ENCODE measurements at regions not wholly inside any gene's neighbourhood (a gene's known extent, or its start where the extent isn't known, plus 50 kb on each side); places are given as distances from the start of the nearest gene placed in this dataset.

DNA sequence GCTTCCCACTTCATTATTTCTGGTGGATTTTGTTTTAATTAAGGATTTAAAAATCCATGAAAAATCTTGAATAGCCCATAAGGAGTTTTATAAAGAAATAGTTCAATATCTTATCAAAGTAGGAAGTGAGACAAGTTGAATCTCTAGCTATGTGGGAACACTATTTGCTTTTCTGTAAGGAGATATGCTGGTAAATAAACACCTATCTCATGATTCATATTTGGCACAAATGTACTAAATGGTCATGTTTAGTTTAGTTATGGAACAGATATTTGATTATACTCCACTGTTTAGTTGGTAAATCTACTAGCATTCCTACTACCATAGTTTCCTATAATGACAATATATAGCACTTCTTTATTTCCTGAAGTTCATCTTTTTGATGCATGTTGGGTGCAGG, 239.9 kb upstream of the CEP162 start:
- no peak for DNase-seq (ENCODE audit: low read depth in 4 of 4, low spot score in 2 of 4)

DNA sequence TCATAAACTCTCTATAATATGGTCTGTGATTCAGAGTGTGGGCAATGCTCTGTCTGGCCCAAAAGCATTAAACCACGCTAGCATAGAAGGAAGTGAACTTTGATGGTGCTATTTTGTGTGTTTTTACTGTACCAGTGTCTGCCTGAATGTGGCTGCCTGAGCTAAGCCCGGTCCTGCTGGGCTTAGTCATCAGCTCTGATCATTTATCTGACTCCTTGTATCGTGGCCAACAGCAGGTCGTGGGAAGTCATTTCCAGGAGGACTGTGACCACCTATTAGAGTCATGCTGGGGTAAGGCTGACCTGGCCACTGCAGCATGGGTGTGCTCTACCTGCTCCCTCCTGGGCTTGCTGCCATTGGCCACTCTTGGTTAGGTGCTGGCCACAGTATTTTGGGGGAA, 239.1 kb upstream of the CEP162 start:
- no peak for DNase-seq (ENCODE audit: low read depth in 4 of 4, low spot score in 2 of 4)

DNA sequence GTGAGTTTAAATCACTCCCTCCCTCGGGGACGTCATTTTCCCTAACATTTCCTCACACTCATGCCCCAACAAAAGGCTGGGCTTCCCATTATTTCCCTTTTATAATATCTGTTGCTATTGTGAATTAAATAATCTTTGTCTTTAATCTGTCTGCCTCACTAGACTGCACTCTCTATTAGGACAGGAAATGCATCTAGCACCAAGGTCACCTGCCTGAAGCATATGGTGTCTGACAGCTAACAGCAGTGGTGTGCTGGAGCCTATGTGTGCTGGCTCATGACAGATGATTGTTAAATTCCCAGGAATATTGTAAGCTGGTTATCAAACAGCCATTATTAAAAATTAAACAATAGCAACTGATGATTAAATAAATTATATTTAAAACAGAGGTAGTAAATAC, 237.0 kb upstream of the CEP162 start:
- DNase-seq (ENCODE audit: low read depth in 4 of 4, low spot score in 2 of 4): no peak

DNA sequence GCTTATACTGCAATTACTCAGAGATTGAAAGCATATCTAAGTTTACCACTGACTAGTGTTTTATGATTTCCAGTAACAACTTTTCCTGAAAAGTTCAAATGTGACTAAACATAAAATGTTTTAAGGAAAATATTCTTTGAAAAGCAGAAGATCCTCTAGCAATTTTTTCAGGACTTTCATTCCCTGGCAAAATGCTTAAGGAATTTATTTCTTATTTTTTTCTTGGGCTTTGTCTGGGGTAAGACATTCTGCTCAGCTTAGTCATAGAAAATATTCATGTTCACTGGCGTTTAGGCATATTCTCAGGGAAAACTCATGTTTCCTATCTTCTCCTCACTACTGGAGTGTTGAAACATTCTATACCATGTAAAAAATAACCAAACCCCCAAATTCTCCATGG, 235.3 kb upstream of the CEP162 start:
- no peak for DNase-seq (ENCODE audit: low read depth in 4 of 4, low spot score in 2 of 4)

DNA sequence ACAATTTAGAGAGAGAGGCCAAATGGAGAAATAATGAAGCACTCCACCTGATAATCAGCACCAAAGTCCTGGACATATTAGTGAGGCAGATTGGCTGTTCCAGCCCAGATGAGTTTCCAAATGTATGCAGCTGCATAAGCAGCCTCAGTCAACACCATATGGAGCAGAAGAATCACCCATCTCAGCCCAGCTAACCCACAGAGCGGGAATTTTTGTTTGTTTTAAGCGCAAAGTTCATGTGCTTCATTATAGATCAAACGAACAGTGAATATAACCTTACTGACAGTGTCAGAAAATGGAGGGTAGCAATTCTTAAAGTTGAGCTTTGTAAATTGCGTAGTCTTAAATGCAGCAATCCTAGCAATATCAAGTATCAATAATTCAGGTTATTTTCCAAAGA, 234.0 kb upstream of the CEP162 start:
- no peak for DNase-seq (ENCODE audit: low read depth in 4 of 4, low spot score in 2 of 4)

DNA sequence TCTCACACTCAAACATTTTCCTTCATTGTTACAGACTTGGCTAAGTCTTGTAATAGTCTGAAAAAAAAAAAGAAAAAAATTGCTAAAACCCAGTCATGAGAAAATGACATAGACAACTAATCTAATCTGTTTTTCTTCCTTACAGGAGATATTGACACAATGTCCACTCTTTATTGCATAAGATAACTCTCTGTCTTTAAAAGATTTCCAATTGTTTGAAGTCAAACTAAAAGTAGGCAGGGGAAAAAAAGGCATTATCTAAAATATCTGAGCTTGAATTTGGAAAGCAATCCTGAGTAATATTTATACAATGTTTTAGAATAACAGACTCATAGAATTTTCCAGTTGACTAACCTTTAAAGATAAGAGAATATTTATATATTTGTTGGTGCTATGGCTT, 233.0 kb upstream of the CEP162 start:
- DNase-seq (ENCODE audit: low read depth in 4 of 4, low spot score in 2 of 4): no peak

DNA sequence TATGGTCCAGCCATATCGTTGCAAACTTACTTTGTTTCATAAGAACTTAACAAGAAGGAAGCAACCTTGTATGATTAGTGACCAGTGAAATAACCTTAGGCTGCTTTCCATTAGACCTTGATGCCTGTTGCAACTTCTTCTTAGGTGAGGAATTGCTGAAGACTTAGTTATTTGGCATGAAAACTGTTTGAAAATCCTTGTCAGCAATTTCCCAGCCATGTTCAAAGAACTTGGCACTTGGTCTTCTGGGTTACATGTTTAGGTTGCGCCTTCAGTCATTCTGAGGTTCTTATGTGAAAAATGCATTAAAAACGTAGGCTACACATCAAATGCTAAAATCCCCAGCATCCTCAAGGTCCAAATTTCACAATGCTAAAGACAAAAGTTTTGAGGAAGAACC, 232.0 kb upstream of the CEP162 start:
- DNase-seq (ENCODE audit: low read depth in 4 of 4, low spot score in 2 of 4): no peak

DNA sequence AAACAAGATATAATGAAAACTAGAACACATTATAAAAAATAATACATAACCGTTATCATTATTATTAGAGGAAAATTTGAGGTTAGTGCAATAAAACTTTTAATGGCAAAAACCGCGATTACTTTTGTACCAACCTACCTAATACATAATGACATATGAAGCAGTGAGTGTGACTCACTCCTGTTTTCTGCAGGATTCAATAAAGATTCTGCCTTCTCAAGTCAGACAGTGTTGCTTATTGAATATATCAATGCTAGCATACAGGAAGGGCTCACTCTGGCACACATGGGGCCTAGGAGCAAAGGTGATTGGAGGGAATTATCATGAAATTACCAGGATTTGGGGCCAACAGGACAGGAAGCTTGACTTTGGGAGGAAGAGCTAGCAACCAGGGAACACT, 230.8 kb upstream of the CEP162 start:
- DNase-seq (ENCODE audit: low read depth in 4 of 4, low spot score in 2 of 4): no peak

DNA sequence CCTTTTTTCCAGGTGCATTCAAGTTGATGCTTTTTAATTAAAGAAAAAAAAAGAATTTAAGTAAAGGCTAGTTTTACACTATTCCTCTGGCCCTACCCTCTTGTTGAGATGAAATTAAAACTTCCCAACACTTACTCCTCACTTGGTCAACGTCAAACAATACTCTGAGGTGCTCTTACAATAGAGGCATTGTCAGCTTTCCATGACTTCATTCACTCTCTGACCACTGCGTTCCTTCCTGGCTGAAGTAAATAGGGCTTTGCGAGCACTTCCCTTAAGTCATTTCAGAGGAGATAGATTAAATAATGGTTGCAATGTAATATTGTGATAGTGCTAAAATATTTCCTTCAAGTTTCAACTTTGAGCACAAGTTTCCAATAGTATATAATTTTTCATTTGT, 229.8 kb upstream of the CEP162 start:
- DNase-seq (ENCODE audit: low read depth in 4 of 4, low spot score in 2 of 4): no peak

DNA sequence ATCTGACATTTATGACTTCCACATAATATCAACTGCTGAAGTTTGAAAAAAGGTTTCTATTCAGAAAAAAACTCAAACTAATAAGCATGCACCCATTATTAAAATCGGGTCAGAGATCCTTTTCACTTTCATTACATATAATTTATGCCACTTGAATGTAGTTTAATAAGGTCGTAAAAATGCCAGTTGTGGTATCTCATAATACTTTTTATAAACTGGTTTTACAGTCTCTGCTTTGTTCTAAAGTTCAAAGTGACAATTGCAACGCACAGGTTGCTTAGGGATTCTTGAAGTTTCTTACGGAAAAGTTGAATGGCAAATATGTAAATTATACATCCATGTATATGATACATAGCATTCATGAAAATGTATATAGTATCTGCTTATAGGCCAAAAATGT, 229.4 kb upstream of the CEP162 start:
- DNase-seq (ENCODE audit: low read depth in 4 of 4, low spot score in 2 of 4): no peak

DNA sequence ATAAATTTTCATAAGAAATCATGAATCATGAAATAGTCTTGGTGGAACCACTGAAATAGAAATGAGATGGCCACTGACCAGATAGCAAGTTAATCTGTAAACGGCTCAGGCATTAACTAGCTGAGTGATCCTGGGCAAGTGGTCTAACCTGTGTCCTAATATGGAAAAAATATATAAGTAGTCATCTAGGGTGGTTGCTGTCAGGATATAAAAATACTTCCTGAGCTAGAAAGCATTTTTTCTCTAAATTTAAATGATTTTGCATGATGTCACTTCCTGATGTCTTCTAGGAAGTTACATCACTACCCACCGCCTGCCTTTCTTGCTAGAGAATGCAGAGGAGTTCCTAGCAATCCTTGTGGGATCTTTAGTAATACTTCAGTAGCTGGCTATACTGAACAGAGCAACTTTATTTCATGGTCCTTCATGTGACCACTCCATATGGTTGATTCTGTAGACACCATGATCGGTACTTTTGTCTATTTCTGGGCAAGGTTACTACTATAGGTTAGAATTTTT, 228.1 kb upstream of the CEP162 start:
- DNase-seq (ENCODE audit: low read depth in 4 of 4, low spot score in 2 of 4): no peak

DNA sequence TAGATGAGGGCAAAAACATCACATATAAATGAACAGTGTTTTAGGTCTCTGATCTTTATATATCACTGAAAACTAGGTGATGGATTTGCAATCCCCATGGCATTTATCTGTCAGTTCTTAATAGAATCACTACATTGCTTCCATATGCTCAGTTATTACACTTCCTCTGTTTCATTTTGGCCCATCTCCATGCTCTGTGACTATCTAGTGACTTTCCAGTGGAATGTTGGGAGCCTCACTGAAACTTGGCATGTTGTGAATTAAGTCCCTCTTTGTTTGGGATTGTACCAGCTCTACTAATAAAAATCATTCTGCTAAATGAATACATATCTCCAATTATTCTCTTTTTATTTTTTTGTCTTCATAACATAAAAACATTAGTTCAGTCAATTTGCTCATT, 226.1 kb upstream of the CEP162 start:
- no peak for DNase-seq (ENCODE audit: low read depth in 4 of 4, low spot score in 2 of 4)

DNA sequence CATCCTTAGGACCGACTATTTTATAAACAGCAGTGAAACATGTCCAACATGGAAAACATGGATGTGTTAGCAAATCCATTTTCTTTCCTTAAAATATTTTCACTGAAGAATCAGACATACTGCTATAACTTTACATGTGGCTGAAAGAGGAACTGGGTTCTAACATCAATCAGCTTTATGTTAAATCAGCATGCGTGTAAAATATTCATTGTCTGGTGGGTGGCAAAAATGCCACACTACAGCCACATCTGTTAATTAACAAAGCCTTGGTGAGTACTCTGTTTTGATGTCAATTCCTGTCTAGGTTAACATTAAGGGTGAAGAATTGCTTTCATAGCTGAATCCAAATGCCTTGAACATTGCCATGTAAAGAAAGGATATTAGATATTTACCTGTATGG, 222.6 kb upstream of the CEP162 start:
- DNase-seq (ENCODE audit: low read depth in 4 of 4, low spot score in 2 of 4): no peak

DNA sequence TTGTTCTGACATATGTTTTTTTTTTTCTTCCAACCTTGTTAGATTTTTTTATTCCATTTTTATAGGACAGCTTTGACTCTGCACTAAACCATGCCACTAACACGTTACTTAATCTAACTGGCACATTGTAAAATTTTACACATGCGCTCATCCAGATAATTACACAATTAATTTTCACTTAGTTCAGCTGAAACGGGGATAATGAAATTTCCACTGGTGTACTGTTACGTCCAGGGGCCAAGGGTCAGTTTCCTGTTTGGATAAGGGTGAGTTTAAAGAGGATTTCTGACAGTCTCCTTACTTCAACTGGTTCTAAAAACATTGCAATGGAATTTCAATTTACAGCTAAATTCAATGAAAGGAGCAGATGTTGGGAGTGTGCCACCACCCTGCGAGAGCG, 221.8 kb upstream of the CEP162 start:
- DNase-seq (ENCODE audit: low read depth in 4 of 4, low spot score in 2 of 4): peak in 2 of 4 donors; percentile 10 to 32

DNA sequence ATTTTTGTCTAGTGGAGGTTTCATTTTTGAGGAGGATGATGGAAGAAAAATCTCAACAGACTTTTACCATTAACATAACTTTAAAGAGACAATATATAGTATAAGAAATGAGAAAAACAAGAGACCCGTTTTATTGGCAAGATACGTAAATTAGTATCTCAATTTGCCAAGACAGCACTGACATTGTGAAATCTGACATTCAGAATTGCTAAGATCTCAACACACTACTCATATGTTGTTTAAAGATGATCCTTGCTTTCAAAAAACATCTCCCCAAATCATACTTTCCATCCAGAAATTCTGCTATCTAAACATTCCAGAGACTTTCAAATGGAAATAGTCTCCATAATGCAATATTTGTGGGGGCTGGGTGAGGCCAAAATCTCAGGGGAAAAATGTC, 220.9 kb upstream of the CEP162 start:
- no peak for DNase-seq (ENCODE audit: low read depth in 4 of 4, low spot score in 2 of 4)

DNA sequence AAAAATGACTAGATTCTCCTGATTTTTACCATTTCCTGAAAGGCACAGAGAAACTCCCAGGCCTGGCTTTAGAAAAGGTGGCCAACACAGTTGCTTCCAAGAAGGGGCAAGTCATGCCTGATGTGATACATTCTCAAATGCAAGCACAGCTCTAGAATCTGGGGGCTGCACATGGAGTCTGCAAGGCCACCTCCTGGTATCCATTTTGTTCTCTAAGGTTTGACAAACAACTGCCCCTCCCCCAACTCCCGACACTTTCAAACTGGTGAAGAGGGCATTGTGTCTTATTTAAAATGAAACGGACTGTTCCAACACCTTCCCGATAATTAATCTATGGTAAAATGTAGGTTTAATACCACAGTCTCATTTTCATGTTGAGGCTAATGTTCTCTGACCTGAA, 220.2 kb upstream of the CEP162 start:
- no peak for DNase-seq (ENCODE audit: low read depth in 4 of 4, low spot score in 2 of 4)

DNA sequence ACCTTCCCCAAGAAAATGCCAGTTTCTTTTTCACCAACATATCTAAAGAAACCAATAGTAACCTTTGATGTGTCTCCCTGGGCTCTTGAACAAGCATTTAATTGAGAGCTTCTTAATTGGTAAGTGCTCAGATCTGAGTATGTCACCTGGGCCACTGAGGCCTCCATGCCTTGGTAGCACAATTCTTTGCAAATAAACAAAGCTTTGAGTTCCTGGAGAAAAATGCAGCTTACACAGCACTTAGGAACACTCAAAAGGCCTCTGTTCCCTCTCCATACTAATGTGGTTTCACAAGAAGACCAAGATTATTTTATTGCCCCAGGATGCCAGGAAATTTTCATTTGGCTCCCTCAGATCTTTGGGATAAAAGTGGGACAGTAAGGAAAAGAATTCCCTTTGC, 217.6 kb upstream of the CEP162 start:
- no peak for DNase-seq (ENCODE audit: low read depth in 4 of 4, low spot score in 2 of 4)

DNA sequence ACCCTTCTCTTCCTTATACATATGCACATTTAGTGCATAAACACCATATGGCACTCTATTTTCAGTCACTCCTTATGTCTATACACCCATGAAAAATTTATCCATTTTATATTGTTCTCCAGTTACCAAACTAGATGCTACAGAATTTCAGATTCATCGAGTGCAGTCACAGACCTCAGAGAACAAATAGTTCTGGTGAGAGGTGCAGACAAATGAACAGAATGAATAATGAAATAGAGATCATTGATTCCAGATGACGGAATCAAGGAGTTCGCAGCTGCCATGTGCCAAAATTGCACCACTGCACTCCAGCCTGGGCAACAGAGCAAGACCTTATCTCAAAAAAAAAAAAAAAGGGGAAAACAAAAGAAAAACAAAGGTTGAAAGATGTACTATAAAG, 214.8 kb upstream of the CEP162 start:
- DNase-seq (ENCODE audit: low read depth in 4 of 4, low spot score in 2 of 4): no peak

DNA sequence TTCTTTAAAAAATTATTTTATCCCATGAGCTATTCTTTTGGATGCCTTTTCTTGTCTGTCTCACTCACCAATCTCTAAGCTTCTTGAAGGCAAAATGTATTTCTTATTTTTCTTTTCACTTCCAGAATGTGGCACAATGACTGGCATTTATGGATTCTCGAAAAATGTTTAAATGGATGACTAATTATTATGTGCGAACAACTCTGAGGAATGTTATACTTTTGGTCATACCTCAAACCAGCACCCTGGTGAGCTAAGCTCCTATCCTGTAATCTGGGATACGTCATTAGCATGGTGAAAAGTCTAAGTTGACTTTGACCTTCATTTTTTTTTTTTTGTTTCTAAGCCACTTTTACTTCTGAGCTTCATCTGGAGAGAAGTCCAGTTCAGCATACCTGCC, 214.0 kb upstream of the CEP162 start:
- DNase-seq (ENCODE audit: low read depth in 4 of 4, low spot score in 2 of 4): no peak

DNA sequence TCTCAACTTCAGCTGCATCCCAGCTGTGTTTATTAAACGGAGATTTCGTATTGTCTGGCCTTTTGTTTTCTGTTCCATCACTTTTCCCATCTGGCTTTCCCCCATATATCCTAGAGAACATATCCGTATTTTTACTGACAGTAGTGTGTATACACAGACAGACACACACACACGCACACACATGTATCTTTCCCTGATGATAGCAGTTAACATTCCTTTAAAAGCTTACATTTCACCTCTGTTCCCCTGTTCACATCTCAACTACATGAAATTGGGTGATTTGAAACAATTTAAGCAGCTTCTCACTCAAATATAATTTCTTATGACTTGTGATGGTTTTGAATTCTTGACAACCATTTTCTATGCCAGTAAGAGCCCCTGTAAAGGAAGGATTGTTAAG, 207.1 kb upstream of the CEP162 start:
- DNase-seq (ENCODE audit: low read depth in 4 of 4, low spot score in 2 of 4): no peak

DNA sequence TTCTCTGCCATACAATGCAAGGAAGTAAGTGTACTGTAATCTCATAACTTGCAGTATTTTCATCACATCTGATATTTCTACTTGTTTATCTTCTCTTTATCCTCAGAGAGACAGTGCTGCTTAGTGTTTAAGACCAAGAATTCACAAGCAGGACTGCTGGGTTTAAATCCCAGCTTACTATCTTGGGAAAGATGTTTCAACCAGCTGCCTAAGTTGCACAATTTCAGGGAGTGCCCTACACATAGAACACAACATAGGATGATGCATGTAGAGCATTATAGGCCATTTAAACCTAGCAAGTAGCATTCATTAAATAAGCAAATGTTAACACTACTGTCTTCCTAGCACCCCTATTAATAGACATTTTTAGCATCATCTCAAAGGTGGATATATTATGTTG, 205.2 kb upstream of the CEP162 start:
- DNase-seq (ENCODE audit: low read depth in 4 of 4, low spot score in 2 of 4): no peak

DNA sequence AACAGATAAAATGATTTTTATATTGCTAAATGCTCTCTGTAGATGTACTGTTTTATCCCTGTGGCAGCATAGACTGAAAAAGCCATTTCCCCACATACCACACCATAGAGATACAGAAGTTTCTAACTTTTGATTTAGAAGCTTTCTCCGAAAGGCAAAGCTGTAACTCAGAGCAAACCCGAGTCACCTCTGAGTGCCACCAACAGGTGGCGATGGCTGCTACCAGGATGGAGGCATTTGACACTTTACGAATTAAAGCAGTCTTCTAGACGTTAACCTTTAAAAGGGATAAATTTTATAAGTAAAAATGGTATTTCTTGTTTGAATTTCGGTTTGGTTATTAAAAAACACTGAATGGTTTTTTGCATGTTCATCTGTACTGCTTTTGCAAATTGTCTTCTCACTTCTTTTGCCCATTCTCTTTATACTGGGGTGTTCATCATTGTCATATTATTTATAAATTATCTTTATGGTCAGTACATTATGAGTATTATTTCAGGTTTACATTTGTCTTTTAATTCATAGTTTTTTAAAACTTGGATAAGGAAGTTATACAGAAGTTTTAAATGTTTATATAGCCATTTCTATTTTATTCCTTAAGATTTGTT, 201.0 kb upstream of the CEP162 start:
- peak in 1 of 4 donors; percentile 36 for DNase-seq (ENCODE audit: low read depth in 4 of 4, low spot score in 2 of 4)

DNA sequence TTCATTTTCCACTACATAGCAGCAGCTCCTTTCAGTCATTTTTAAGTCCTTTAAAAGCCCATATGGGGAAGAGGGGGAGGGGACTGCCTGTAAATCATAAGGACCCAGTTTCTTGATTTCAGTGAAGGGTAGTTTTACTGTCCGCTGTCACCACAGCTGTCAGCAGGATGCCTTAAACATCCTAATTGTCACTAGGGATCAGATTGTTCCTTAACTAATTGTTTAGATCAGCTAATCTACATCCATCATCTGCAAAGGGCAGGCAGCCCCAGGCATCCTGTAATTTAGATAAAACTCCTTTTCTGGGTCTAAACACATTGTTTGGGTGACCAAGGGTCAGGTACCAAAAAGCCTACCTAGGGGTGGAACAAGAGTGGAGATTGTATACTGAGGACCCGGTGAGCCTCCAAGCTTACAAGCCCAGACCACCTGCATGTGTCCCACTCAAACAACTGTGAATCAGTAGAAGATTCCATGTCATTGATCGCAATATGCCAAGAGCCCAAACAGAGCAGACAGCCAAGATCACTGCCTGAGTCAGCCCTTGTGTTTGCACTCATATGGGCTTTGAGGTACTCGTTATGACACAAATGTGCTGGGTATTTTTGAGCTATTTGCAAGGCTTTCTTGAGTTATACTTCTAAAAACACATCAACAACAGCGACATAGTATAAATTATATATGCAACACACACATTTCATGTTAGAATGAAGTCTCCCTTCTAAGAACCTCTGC, 198.7 kb upstream of the CEP162 start:
- no peak for DNase-seq (ENCODE audit: low read depth in 4 of 4, low spot score in 2 of 4)
